Astrocyte (in vitro differentiated cells and primary cell): ENCODE measurements at regions not wholly inside any gene's neighbourhood (a gene's known extent, or its start where the extent isn't known, plus 50 kb on each side); places are given as distances from the start of the nearest gene placed in this dataset.

Experiments used
- DNase-seq: peaks from one replicate; pipeline ENCODE4 v3.0.0-alpha.2; 2010; ENCODE audit warnings: low read depth
- FAIRE-seq: peaks from 2 replicates; lab custom pipeline; 2011; peaks lifted over from hg19 to GRCh38; lab: Jason Lieb, UNC
- H2AFZ ChIP-seq: 2 replicates; pipeline ENCODE4 v1.6.0; 2012; ENCODE audit warnings: low read depth, low read length, inconsistent platforms
- H3K27ac ChIP-seq: 2 replicates; pipeline ENCODE4 v1.5.1; 2011; ENCODE audit warnings: low read depth, low read length, inconsistent platforms
- H3K27me3 ChIP-seq: 2 replicates; pipeline ENCODE4 v1.6.0; 2011; ENCODE audit warnings: low read length, inconsistent platforms; ENCODE audit not compliant: insufficient read depth
- H3K36me3 ChIP-seq: 2 replicates; pipeline ENCODE4 v1.5.1; 2011; ENCODE audit warnings: low read length, inconsistent platforms; ENCODE audit not compliant: insufficient read depth
- H3K4me1 ChIP-seq: 2 replicates; pipeline ENCODE4 v1.5.1; 2011; ENCODE audit warnings: low read length, inconsistent platforms; ENCODE audit not compliant: insufficient read depth
- H3K4me2 ChIP-seq: 2 replicates; pipeline ENCODE4 v1.6.0; 2012; ENCODE audit warnings: low read length, inconsistent platforms
- H3K4me3 ChIP-seq: 2 replicates; pipeline ENCODE4 v1.5.1; 2011; ENCODE audit warnings: low read depth, mild to moderate bottlenecking, low read length, inconsistent platforms; ENCODE audit not compliant: insufficient read depth
- H3K79me2 ChIP-seq: 2 replicates; pipeline ENCODE4 v1.6.0; 2012; ENCODE audit warnings: mild to moderate bottlenecking, low read length, inconsistent platforms; ENCODE audit not compliant: insufficient read depth
- H3K9ac ChIP-seq: 2 replicates; pipeline ENCODE4 v1.6.0; 2012; ENCODE audit warnings: mild to moderate bottlenecking, low read length, inconsistent platforms
- H3K9me3 ChIP-seq: 2 replicates; pipeline ENCODE4 v1.5.1; 2012; ENCODE audit warnings: low read depth, mild to moderate bottlenecking, low read length, inconsistent platforms; ENCODE audit not compliant: insufficient read depth
- H4K20me1 ChIP-seq: 2 replicates; pipeline ENCODE4 v1.6.0; 2012; ENCODE audit warnings: low read length, inconsistent platforms; ENCODE audit not compliant: insufficient read depth
- H3K27ac Mint-ChIP-seq: one replicate; pipeline ENCODE4 v1.8.0; 2021; ENCODE audit warnings: mild to moderate bottlenecking, mixed read lengths; ENCODE audit not compliant: unreplicated experiment
- H3K27me3 Mint-ChIP-seq: one replicate; pipeline ENCODE4 v1.8.0; 2021; ENCODE audit warnings: low read depth, mixed read lengths; ENCODE audit not compliant: unreplicated experiment
- H3K36me3 Mint-ChIP-seq: one replicate; pipeline ENCODE4 v1.8.0; 2021; ENCODE audit warnings: low read depth, mixed read lengths; ENCODE audit not compliant: unreplicated experiment
- H3K4me1 Mint-ChIP-seq: one replicate; pipeline ENCODE4 v1.8.0; 2021; ENCODE audit warnings: low read depth, mixed read lengths; ENCODE audit not compliant: unreplicated experiment
- H3K4me3 Mint-ChIP-seq: one replicate; pipeline ENCODE4 v1.8.0; 2021; ENCODE audit warnings: mild to moderate bottlenecking, moderate library complexity, mixed read lengths; ENCODE audit not compliant: unreplicated experiment
- H3K9me3 Mint-ChIP-seq: one replicate; pipeline ENCODE4 v1.8.0; 2021; ENCODE audit warnings: mild to moderate bottlenecking, mixed read lengths; ENCODE audit not compliant: unreplicated experiment
- CTCF ChIP-seq: IDR thresholded peaks from 2 replicates; pipeline ENCODE4 v1.5.1; 2011; ENCODE audit warnings: low read depth, mild to moderate bottlenecking, inconsistent platforms, low read length, moderate library complexity; ENCODE audit not compliant: insufficient read depth
- EZH2 ChIP-seq: IDR thresholded peaks from 2 replicates; pipeline ENCODE4 v1.6.1; 2012; ENCODE audit warnings: mild to moderate bottlenecking, low read length, inconsistent platforms; ENCODE audit not compliant: insufficient read depth

DNA sequence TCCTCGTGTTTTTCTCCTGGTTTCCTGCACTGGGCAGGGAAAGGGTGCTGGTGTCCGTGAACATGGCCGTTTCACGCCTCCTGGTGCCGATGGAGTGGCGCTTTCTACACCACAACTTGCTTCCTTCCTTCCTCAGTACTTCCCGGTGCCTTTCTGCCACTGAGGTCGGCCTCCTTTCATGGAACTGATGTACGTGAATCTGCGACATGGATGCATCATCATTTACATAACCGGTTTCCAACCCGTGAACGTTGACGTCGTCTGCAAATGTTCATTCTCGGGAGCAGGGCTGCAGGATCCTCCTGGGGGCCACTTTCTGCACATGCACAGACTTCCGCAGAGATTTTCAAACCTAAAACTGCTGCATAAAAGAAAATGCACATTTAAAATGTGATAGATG lies 474.4 kb downstream of the BRD1 start:
- Histone ChIP-seq H3K4me1 (no peaks in the 10 kb centered on the region), H3K4me2 (no peak overlapping the region), H2AFZ (no peak overlapping the region), H3K4me3 (no peak overlapping the region), H3K27ac (no peak overlapping the region), H3K9ac (no peak overlapping the region), H4K20me1 (no peaks in the 10 kb centered on the region), H3K27me3 (no peaks in the 10 kb centered on the region), H3K79me2 (no peaks in the 10 kb centered on the region), H3K36me3 (no peaks in the 10 kb centered on the region), H3K9me3 (peaks cover 6% of the 10 kb centered on the region)
- TF ChIP-seq EZH2 (no peak), CTCF (no peak)
- DNase-seq (no peak), FAIRE-seq (no peak)
- Mint-ChIP-seq H3K27me3 (peaks cover 24% of the 10 kb centered on the region), H3K9me3 (no peaks in the 10 kb centered on the region), H3K4me1 (peaks cover 7% of the 10 kb centered on the region), H3K27ac (no peak overlapping the region), H3K36me3 (peaks cover 3% of the 10 kb centered on the region), H3K4me3 (no peak overlapping the region)

DNA sequence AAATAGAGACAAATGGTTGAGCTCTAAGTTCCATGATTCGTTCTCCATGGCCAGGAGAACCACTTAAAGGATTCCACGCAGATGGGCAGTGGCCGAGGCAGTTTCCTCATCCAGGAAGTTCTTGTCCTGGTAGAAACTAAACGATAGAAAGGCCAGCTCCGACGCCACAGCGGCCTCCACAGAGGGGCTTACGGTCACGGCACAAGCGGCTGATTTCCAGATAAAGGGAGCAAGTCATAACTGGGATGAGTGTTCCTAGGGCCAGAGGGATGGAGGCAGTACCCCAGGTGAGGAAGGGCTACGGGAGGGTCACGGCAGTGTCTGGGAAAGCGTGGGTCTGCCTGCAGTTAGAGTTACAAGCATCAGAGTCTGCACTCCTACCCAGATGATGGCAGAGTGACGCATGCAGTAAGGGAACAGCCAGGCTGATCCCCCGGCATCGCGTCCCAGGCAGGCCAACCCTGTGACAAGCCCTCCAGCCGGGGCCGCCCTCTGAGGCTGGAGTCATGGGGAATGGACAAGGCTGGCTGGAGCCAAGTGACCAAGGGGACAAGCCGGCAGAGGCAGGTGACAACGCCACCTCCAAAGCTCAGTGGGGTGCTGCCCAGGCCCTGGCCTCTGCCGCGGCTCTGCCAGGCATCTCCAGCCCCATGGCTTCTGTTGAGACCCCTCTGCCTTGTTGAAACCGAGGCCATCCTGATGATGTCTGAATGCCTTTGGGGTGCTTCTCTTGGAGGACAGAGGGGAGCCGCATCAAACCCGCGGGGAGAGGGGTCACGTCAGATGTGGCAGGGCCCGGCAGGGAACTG lies 475.1 kb downstream of the BRD1 start:
- Histone ChIP-seq H4K20me1 (no peaks in the 10 kb centered on the region), H3K27me3 (no peaks in the 10 kb centered on the region), H3K27ac (no peak overlapping the region), H3K9me3 (peaks cover 6% of the 10 kb centered on the region), H3K36me3 (no peaks in the 10 kb centered on the region), H3K4me3 (no peak overlapping the region), H2AFZ (no peak overlapping the region), H3K79me2 (no peaks in the 10 kb centered on the region), H3K4me1 (no peaks in the 10 kb centered on the region), H3K4me2 (no peak overlapping the region), H3K9ac (no peak overlapping the region)
- H3K27ac Mint-ChIP-seq, result no peak overlapping the region
- no peak overlapping the region for H3K4me3 Mint-ChIP-seq
- peaks cover 7% of the 10 kb centered on the region for H3K4me1 Mint-ChIP-seq
- H3K27me3 Mint-ChIP-seq, result peaks cover 27% of the 10 kb centered on the region
- H3K36me3 Mint-ChIP-seq, result peaks cover 3% of the 10 kb centered on the region
- DNase-seq, result no peak
- TF ChIP-seq CTCF, result no peak
- no peaks in the 10 kb centered on the region for H3K9me3 Mint-ChIP-seq
- FAIRE-seq, result no peak

GRCh38 chr22:49351761-49352227 lies 475.9 kb downstream of the BRD1 start:
- Histone ChIP-seq H3K79me2 (no peaks in the 10 kb centered on the region), H3K36me3 (no peaks in the 10 kb centered on the region), H3K27ac (no peak overlapping the region), H3K4me1 (no peaks in the 10 kb centered on the region), H3K9me3 (peaks cover 6% of the 10 kb centered on the region), H4K20me1 (no peaks in the 10 kb centered on the region), H3K9ac (no peak overlapping the region), H2AFZ (no peak overlapping the region), H3K27me3 (no peaks in the 10 kb centered on the region), H3K4me2 (no peak overlapping the region), H3K4me3 (no peak overlapping the region)
- H3K4me1 Mint-ChIP-seq, result peaks cover 7% of the 10 kb centered on the region
- H3K27ac Mint-ChIP-seq, result no peak overlapping the region
- no peaks in the 10 kb centered on the region for H3K9me3 Mint-ChIP-seq
- peaks cover 3% of the 10 kb centered on the region for H3K36me3 Mint-ChIP-seq
- peaks cover 27% of the 10 kb centered on the region for H3K27me3 Mint-ChIP-seq
- no peak for TF ChIP-seq EZH2
- no peak for TF ChIP-seq CTCF
- no peak for FAIRE-seq
- no peak for DNase-seq
- no peak overlapping the region for H3K4me3 Mint-ChIP-seq
